ENCODE measurements at regions not wholly inside any gene's neighbourhood (a gene's known extent, or its start where the extent isn't known, plus 50 kb on each side); places are given as distances from the start of the nearest gene placed in this dataset.

DNA sequence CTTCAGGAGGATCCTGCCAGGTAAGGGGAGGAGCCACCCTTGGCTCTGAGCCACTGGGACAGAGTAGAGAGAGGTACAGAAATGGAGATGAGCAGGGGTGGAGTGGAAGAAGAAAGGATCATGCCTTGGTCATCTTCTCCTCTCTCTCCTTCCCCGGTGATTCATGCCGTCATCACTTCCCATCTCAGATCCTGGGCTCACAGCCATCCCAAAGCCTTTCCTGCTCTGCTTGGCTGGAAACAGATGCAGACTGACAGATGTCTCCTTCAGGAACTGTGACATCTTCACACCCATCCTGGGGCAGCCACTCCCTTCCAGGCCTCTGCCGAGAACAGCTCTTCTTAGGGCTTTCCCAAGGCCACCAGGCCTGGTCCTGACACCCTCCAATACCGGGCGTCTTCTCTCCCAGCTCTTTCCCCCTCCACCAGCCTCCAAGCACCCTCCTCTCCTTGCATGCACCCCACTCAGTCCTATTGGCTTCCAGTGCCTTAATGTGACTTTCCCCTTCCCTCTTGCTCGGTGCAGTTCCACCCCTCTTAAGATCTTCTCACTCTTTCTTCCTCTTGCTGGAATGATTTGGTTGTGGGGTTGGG, 58.3 kb upstream of the TNP1 start:
- ChIA-PET CTCF (ENCODE audit: unreplicated experiment) (no interaction called here), POLR2A (no interaction called here)
- Histone ChIP-seq H3K9me3 (ENCODE audit: low read length) (no peaks in the 10 kb centered on the region), H4K20me1 (ENCODE audit: insufficient read depth, low read length) (no peaks in the 10 kb centered on the region), H3K36me3 (ENCODE audit: insufficient read depth, low read length) (no peaks in the 10 kb centered on the region), H3K4me2 (ENCODE audit: low read length) (no peak overlapping the region), H3K27ac (ENCODE audit: low read depth, low read length, poor library complexity, severe bottlenecking) (no peak overlapping the region), H3K79me2 (ENCODE audit: insufficient read depth, low read depth, low read length) (no peaks in the 10 kb centered on the region), H2AFZ (ENCODE audit: low read length) (no peak overlapping the region), H3K4me3 (ENCODE audit: low read depth, low read length, poor library complexity, severe bottlenecking) (no peak overlapping the region), H3K4me1 (ENCODE audit: insufficient read depth, low read length, poor library complexity, severe bottlenecking) (no peaks in the 10 kb centered on the region), H3K9me2 (ENCODE audit: insufficient read depth, low read length) (no peaks in the 10 kb centered on the region)
- no TSS peak for BruUV-seq (replicated peaks)
- intact Hi-C loops (cut with micrococcal nuclease; ENCODE audit: unreplicated experiment) = no loop called here
- no peak for TF ChIP-seq EZH2phosphoT487 (IDR thresholded peaks at IDR 0.05; ENCODE audit: borderline replicate concordance, low read depth, low read length)
- TF ChIP-seq, protein P1, sequence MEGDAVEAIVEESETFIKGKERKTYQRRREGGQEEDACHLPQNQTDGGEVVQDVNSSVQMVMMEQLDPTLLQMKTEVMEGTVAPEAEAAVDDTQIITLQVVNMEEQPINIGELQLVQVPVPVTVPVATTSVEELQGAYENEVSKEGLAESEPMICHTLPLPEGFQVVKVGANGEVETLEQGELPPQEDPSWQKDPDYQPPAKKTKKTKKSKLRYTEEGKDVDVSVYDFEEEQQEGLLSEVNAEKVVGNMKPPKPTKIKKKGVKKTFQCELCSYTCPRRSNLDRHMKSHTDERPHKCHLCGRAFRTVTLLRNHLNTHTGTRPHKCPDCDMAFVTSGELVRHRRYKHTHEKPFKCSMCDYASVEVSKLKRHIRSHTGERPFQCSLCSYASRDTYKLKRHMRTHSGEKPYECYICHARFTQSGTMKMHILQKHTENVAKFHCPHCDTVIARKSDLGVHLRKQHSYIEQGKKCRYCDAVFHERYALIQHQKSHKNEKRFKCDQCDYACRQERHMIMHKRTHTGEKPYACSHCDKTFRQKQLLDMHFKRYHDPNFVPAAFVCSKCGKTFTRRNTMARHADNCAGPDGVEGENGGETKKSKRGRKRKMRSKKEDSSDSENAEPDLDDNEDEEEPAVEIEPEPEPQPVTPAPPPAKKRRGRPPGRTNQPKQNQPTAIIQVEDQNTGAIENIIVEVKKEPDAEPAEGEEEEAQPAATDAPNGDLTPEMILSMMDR (conservative IDR thresholded peaks at IDR 0.05; ENCODE audit: low read length) = no peak
- no peak for DNase-seq (ENCODE audit: low spot score)

DNA sequence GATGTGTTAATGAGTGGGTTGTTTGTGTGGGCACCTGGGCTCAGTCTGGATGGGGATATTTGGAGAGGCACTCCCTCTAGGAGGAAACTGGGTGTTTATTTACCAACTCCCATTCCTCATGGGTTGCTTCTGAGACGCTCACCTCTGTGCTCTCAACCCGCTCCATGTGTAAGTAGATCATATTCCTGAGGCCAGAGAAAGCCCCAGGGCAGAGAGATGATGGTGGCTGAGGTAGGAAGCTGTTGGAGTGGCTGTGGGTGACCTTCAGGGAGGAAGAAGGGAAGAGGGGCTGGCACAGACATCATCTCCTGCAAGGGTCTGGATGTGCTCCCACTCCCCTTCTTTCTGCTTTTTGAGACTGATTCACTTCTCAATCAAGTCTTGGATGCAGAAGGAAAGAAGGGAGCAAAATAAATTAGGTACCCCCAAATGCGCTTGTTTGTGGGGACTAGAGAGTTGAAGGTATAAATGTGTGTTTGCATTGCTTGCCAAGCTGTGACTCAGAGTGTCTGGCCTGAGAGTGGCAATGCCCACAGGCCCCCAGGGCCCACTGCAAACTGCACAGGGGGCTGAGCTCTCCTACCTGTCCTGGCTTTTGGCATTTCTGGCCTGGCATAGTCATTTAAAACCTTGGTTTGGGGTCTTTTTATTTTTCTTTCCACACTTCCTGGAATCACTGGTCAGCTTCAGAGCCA, 57.2 kb upstream of the TNP1 start:
- intact Hi-C loops (cut with micrococcal nuclease; ENCODE audit: unreplicated experiment) = no loop called here
- H2AFZ ChIP-seq (ENCODE audit: low read length) = no peak overlapping the region
- H3K27ac ChIP-seq (ENCODE audit: low read depth, low read length, poor library complexity, severe bottlenecking) = no peak overlapping the region
- H3K79me2 ChIP-seq (ENCODE audit: insufficient read depth, low read depth, low read length) = no peaks in the 10 kb centered on the region
- POLR2A ChIA-PET = no interaction called here
- H3K36me3 ChIP-seq (ENCODE audit: insufficient read depth, low read length) = no peaks in the 10 kb centered on the region
- no peak overlapping the region for H3K4me2 ChIP-seq (ENCODE audit: low read length)
- H3K9me3 ChIP-seq (ENCODE audit: low read length) = no peaks in the 10 kb centered on the region
- H3K4me3 ChIP-seq (ENCODE audit: low read depth, low read length, poor library complexity, severe bottlenecking) = no peak overlapping the region
- H3K9me2 ChIP-seq (ENCODE audit: insufficient read depth, low read length) = no peaks in the 10 kb centered on the region
- H4K20me1 ChIP-seq (ENCODE audit: insufficient read depth, low read length) = no peaks in the 10 kb centered on the region
- DNase-seq (ENCODE audit: low spot score) = no peak
- H3K4me1 ChIP-seq (ENCODE audit: insufficient read depth, low read length, poor library complexity, severe bottlenecking) = no peaks in the 10 kb centered on the region
- CTCF ChIA-PET (ENCODE audit: unreplicated experiment) = no interaction called here
- no TSS peak for BruUV-seq (replicated peaks)
- no peak for TF ChIP-seq EZH2phosphoT487 (IDR thresholded peaks at IDR 0.05; ENCODE audit: borderline replicate concordance, low read depth, low read length)
- TF ChIP-seq, protein P1 (conservative IDR thresholded peaks at IDR 0.05; ENCODE audit: low read length) = no peak

DNA sequence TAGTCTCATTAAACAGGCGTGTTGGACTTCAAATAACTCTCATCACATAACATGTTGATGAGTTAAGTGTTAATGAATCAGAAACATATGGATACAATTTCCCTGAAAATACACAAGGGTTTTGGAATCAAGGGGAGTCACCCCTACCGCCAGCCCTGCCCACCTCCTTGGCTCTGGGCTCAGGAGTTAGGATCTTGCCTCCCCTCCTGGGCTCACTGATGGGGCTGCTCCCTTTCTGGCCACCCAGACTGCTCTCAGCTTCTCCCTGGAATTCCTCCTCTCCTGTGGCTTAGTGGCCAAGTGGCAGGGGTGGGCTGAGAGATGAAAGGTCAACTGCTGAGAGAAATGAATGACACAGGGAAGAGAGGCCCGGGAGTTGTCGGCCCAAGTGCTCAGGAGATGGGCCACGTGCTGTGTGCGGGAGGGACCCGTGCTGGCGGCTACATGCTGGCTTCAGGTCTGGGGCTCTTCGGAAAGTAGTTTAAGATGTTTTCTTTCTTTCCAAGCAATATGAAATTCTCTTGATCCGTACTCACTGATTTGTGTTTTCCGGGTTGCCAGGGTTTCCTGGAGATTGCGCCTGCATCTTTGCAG, 55.8 kb upstream of the TNP1 start:
- BruUV-seq (replicated peaks) = no TSS peak
- intact Hi-C loops (cut with micrococcal nuclease; ENCODE audit: unreplicated experiment) = no loop called here
- no peaks in the 10 kb centered on the region for H3K9me2 ChIP-seq (ENCODE audit: insufficient read depth, low read length)

More for the DNA sequence above, 55.8 kb upstream of the TNP1 start:
- H3K9me3 ChIP-seq (ENCODE audit: low read length) = no peaks in the 10 kb centered on the region
- no peaks in the 10 kb centered on the region for H3K4me1 ChIP-seq (ENCODE audit: insufficient read depth, low read length, poor library complexity, severe bottlenecking)
- H3K4me3 ChIP-seq (ENCODE audit: low read depth, low read length, poor library complexity, severe bottlenecking) = no peak overlapping the region
- no peaks in the 10 kb centered on the region for H3K36me3 ChIP-seq (ENCODE audit: insufficient read depth, low read length)
- no peak overlapping the region for H2AFZ ChIP-seq (ENCODE audit: low read length)
- no peaks in the 10 kb centered on the region for H4K20me1 ChIP-seq (ENCODE audit: insufficient read depth, low read length)
- TF ChIP-seq, protein P1 (conservative IDR thresholded peaks at IDR 0.05; ENCODE audit: low read length) = no peak
- no peak for TF ChIP-seq EZH2phosphoT487 (IDR thresholded peaks at IDR 0.05; ENCODE audit: borderline replicate concordance, low read depth, low read length)
- no peak for DNase-seq (ENCODE audit: low spot score)
- ChIA-PET CTCF (ENCODE audit: unreplicated experiment) (no interaction called here), POLR2A (interaction anchor here (1.0 kb wide), 1 partner anchor 8 kb away, joined by 4 read pairs; no protein-coding TSS in a partner anchor)
- H3K27ac ChIP-seq (ENCODE audit: low read depth, low read length, poor library complexity, severe bottlenecking) = no peak overlapping the region
- no peak overlapping the region for H3K4me2 ChIP-seq (ENCODE audit: low read length)
- no peaks in the 10 kb centered on the region for H3K79me2 ChIP-seq (ENCODE audit: insufficient read depth, low read depth, low read length)
